HUES64 (cell line): ENCODE measurements at regions not wholly inside any gene's neighbourhood (a gene's known extent, or its start where the extent isn't known, plus 50 kb on each side); places are given as distances from the start of the nearest gene placed in this dataset.

Experiments
- H3K27ac ChIP-seq: 2 replicates; pipeline ENCODE4 v1.7.0; 2013; ENCODE audit warnings: low read depth, low read length, inconsistent platforms
- H3K27me3 ChIP-seq: 2 replicates; pipeline ENCODE4 v1.6.1; 2013; ENCODE audit warnings: mild to moderate bottlenecking, low read length; ENCODE audit not compliant: insufficient read depth
- H3K36me3 ChIP-seq: 2 replicates; pipeline ENCODE4 v1.6.1; 2013; ENCODE audit warnings: mild to moderate bottlenecking, low read length; ENCODE audit not compliant: insufficient read depth
- H3K4me1 ChIP-seq: 2 replicates; pipeline ENCODE4 v1.6.1; 2013; ENCODE audit warnings: mild to moderate bottlenecking, low read length, moderate library complexity; ENCODE audit not compliant: insufficient read depth
- H3K4me3 ChIP-seq: 2 replicates; pipeline ENCODE4 v1.5.1; 2013; ENCODE audit warnings: mild to moderate bottlenecking, low read length, moderate library complexity
- H3K9ac ChIP-seq: 2 replicates; pipeline ENCODE4 v1.6.1; 2013; ENCODE audit warnings: mild to moderate bottlenecking, low read depth, low read length
- H3K9me3 ChIP-seq: 2 replicates; pipeline ENCODE4 v1.6.1; 2013; ENCODE audit warnings: low read depth, low read length; ENCODE audit not compliant: insufficient read depth
- WGBS: fragments of 150-250, 120-280 bp; methylation state at CpG from one replicate; pipeline ENCODE4 v1.1.7; 2013; ENCODE audit warnings: missing lambda C conversion rate; 5-methylcytosine and 5-hydroxymethylcytosine counted together

DNA sequence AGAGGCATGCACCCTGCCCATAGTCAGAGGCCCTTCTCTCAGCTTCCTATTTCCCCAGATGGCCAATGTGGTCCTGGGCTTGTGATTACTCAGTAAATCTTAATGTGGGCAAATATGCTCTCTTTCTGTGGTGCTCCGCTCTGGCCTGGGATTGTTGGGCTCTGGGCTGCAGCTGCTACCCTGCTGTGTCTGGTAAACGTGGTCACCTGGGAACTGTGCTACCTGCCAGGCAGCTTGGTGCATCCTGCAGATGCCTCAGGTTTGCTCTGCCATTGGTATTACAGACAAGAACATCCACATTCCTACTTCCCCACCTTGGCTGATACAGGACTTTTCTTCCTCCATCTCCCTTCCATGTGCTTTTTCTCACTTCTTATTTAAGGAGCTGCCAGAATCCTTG is 611.5 kb upstream of the IMPG1 start:
- Histone ChIP-seq H3K4me1 (peaks cover 23% of the 10 kb centered on the region), H3K27me3 (no peaks in the 10 kb centered on the region), H3K9me3 (no peaks in the 10 kb centered on the region), H3K9ac (no peak overlapping the region), H3K4me3 (no peak overlapping the region), H3K27ac (no peak overlapping the region), H3K36me3 (no peaks in the 10 kb centered on the region)
- WGBS = 47% methylated on average over 2 of the region's 2 CpGs

DNA sequence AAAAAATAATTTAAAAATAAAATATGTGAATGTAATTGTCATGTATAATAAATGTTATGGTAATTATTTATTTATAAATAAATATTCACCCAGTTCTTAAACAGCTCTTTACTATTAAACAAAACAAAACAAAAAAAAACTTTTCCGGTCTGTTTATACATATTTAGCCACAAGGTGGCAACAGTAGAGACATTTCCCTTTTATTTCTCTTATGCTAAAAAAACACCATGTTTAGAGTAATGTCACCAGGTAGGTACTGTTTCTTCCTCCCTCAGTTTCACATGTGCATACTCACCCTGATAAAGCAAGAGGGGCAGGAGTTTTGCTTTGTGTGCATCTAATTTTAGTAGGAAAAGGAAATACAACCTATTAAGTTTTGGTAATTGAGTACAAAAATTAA is 610.4 kb upstream of the IMPG1 start:
- Histone ChIP-seq H3K4me3 (no peak overlapping the region), H3K4me1 (peaks cover 23% of the 10 kb centered on the region), H3K27me3 (no peaks in the 10 kb centered on the region), H3K36me3 (no peaks in the 10 kb centered on the region), H3K27ac (no peak overlapping the region), H3K9ac (no peak overlapping the region), H3K9me3 (no peaks in the 10 kb centered on the region)
- WGBS = 71% methylated on average over 1 of the region's 1 CpG

DNA sequence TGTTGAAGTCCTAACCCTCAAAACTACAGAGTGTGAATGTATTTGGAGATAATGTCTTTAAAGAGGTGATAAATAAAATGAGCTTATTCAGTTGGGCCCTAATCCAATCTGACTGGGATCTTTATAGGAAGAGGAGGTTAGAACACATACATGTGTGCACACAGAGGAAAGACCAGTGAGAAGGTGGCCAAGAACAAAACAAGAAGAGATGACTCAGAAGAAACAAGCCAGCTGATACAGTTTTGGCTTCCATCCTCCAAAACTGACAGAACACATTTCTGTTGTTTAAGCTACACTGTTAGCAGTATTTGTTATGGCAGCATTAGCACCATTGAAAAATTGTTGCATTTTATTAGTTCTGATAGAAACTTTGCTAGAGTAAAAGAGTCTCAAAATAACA is 609.3 kb upstream of the IMPG1 start:
- no peak overlapping the region for H3K4me3 ChIP-seq
- no peaks in the 10 kb centered on the region for H3K9me3 ChIP-seq
- peaks cover 23% of the 10 kb centered on the region for H3K4me1 ChIP-seq
- no peak overlapping the region for H3K27ac ChIP-seq
- no peaks in the 10 kb centered on the region for H3K36me3 ChIP-seq
- H3K27me3 ChIP-seq = no peaks in the 10 kb centered on the region
- H3K9ac ChIP-seq = no peak overlapping the region

DNA sequence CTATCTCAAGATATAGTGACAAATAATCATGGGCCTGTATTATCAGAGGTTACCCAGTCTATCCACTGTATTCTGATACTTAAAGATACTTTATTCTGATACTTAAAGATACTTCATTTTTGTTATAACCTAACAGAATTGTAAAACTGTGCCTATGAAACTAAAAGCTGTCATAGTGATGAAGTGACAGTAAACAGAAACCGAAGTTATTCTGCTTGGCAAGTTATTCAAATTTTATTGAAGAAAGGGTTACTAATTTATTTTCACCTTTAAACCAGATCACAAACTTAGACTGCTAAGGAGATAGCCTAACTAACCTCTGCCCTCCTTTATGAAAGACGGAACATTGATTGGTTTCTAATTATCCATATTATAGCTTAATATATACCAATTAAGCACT is 604.6 kb upstream of the IMPG1 start:
- Histone ChIP-seq H3K27ac (no peak overlapping the region), H3K4me1 (no peaks in the 10 kb centered on the region), H3K4me3 (no peak overlapping the region), H3K36me3 (no peaks in the 10 kb centered on the region), H3K9me3 (no peaks in the 10 kb centered on the region), H3K9ac (no peak overlapping the region), H3K27me3 (no peaks in the 10 kb centered on the region)
- 100% methylated on average over 1 of the region's 2 CpGs for WGBS

DNA sequence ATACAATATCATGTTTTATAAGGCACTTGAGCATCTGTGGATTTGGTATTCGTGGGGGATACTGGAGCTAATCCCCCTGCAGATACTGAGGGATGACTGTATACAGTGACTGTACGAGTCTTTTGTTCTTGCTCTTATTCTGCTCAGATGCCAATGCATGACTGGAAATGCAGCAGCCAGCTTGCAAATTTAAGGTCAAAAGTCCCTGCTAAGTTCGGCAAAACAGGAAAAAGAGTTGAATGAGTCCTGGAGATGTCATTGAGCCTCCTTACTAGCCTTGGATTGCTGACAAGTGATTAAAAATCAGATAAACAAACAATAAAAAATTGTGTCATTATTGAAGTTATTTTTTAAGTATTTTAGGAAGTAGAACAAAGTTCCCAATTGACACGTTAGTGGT is 599.3 kb upstream of the IMPG1 start:
- Histone ChIP-seq H3K27me3 (no peaks in the 10 kb centered on the region), H3K27ac (no peak overlapping the region), H3K36me3 (no peaks in the 10 kb centered on the region), H3K4me3 (no peak overlapping the region), H3K9me3 (no peaks in the 10 kb centered on the region), H3K9ac (no peak overlapping the region), H3K4me1 (no peaks in the 10 kb centered on the region)
- 91% methylated on average over 4 of the region's 4 CpGs for WGBS

DNA sequence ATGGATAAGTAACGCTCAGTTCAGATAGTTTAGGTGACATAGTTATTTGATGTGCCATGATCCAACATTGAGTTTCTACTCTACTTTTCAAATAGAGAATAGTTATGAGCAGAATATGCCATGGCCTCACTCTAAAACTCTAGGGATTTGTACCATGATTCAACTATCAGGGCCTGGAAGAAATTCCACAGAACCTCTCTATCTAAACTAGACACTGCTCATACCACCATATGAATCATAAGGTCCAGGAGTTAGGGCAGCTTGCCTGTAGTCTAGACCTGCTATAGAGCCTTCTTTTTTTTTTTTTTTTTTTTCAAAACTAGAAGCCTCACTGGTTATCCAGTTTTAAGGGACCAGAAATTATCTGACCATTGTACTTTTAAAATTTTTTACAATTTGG is 571.8 kb upstream of the IMPG1 start:
- 95% methylated on average over 1 of the region's 1 CpG for WGBS
- no peak overlapping the region for H3K4me3 ChIP-seq
- no peak overlapping the region for H3K9ac ChIP-seq
- H3K36me3 ChIP-seq = no peaks in the 10 kb centered on the region
- peaks cover 4% of the 10 kb centered on the region; the same call in 1 of the 2 replicates for H3K4me1 ChIP-seq
- no peak overlapping the region for H3K27ac ChIP-seq
- no peaks in the 10 kb centered on the region for H3K27me3 ChIP-seq
- no peaks in the 10 kb centered on the region for H3K9me3 ChIP-seq

DNA sequence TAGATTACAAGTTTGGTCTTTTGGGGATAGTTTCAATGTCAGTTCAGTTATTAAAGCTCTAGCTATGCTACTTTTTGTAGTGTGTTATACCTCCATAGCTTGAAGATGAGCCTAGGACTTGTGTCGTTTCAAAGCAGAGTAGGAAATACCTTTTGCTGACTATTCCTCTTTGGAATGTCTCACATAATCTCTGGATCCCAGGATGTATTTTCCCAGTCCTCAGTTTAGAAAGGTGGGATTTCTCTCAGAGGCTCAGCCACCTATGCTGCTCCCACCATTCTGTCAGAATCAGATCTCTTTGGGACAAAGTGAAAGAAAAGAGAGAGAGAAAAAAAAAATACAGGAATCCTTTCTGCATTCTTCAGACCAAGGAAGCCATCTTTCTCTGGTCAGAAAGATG is 567.5 kb upstream of the IMPG1 start:
- Histone ChIP-seq H3K9ac (no peak overlapping the region), H3K4me3 (no peak overlapping the region), H3K27me3 (no peaks in the 10 kb centered on the region), H3K27ac (0 out of 2 replicates have a peak overlapping the region, but pooled peaks have one; percentile 8), H3K9me3 (no peaks in the 10 kb centered on the region), H3K4me1 (peaks cover 4% of the 10 kb centered on the region; the same call in 1 of the 2 replicates), H3K36me3 (no peaks in the 10 kb centered on the region)
- WGBS = 65% methylated on average over 1 of the region's 1 CpG

DNA sequence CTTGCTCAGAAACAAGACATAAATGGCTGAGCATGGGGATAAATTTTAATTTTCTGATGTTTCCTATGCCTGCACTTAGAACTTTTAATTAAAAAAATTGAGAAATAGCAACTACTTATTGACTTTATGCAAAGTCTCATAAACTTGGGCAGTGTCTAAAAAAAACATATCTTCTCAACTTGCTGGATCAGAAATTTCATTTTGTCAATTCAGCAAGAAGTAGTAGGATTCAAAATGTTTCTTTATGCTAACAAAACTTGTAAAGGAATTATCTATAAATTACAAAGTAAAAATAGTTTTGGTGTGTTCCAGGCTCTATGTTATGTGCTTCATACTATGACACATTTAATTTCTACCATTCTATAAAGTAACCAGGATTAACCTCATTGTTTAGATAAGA is 562.2 kb upstream of the IMPG1 start:
- Histone ChIP-seq H3K4me3 (no peak overlapping the region), H3K9me3 (no peaks in the 10 kb centered on the region; the same call in 1 of the 2 replicates), H3K27ac (no peak overlapping the region), H3K4me1 (peaks cover 3% of the 10 kb centered on the region; the same call in 1 of the 2 replicates), H3K36me3 (no peaks in the 10 kb centered on the region), H3K27me3 (no peaks in the 10 kb centered on the region), H3K9ac (no peak overlapping the region)

DNA sequence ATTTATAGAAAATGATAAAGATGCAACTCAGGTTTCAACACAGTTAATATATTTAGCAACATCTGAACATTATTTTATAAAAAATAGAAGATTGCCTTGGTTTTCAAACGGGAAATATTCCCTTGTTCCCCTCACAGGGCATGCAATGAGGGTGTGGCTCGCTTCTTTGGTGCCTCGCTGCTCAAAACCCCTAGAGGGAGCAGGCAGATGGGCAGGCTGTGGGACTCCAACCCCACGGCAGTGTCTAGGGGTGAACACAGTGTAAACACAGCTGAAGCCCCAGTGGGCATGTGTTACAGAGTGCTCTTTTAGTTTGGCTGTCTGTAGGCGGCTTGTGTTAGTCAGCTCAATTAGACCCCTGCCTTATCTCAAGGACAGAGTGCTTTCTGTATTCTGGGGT is 560.8 kb upstream of the IMPG1 start:
- 84% methylated on average over 5 of the region's 5 CpGs for WGBS
- peaks cover 14% of the 10 kb centered on the region for H3K9me3 ChIP-seq
- H3K4me1 ChIP-seq = no peaks in the 10 kb centered on the region

DNA sequence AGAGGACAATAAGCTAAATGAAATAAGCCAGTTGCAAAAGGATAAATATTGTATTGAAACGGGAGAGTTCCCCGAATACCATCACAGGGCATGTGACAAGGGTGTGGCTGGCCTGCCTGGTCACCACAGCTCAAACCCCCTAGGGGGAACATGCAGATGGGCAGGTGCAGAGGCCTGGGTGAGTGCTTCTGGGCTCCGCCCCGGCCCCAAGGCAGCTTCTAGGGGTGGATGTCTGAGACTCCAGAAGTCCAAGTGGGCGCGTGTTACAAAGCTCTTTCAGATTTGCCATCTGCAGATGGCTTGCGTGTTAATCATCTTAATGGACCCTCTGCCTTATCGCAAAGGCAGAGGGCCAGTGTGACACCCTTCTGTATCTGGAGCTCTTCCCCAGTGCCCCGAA is 559.2 kb upstream of the IMPG1 start:
- H3K4me1 ChIP-seq = no peaks in the 10 kb centered on the region
- peaks cover 14% of the 10 kb centered on the region for H3K9me3 ChIP-seq
- H3K27me3 ChIP-seq = no peaks in the 10 kb centered on the region
- H3K9ac ChIP-seq = no peak overlapping the region
- H3K4me3 ChIP-seq = no peak overlapping the region
- H3K27ac ChIP-seq = no peak overlapping the region
- 94% methylated on average over 9 of the region's 9 CpGs for WGBS
- H3K36me3 ChIP-seq = no peaks in the 10 kb centered on the region

More for the DNA sequence above, 560.8 kb upstream of the IMPG1 start:
- Histone ChIP-seq H3K36me3 (no peaks in the 10 kb centered on the region), H3K27me3 (no peaks in the 10 kb centered on the region), H3K9ac (no peak overlapping the region), H3K4me3 (no peak overlapping the region), H3K27ac (no peak overlapping the region)

DNA sequence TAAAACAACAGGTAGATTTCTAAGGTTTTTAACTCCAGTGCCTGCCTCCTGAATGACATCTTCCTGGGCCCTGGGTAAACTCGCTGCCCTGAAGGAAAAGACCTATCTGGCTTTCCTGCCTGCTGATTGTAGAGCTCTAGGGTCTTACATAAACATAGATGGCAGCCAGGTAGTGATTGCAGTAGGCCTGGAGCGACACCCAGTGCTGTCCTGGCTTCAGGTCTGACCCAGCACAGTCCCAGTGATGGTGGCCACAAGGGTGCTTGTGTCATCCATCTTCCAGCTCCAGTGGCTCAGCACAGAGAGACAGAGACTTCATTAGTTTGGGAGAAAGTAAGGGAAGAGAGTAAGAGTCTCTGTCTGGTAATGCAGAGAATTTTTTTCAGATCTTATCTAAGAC is 542.9 kb upstream of the IMPG1 start:
- no peak overlapping the region for H3K4me3 ChIP-seq
- no peak overlapping the region for H3K27ac ChIP-seq
- H3K27me3 ChIP-seq = no peaks in the 10 kb centered on the region
- WGBS = 96% methylated on average over 2 of the region's 2 CpGs
- H3K36me3 ChIP-seq = no peaks in the 10 kb centered on the region
- no peak overlapping the region for H3K9ac ChIP-seq
- peaks cover 23% of the 10 kb centered on the region for H3K4me1 ChIP-seq
- no peaks in the 10 kb centered on the region for H3K9me3 ChIP-seq

DNA sequence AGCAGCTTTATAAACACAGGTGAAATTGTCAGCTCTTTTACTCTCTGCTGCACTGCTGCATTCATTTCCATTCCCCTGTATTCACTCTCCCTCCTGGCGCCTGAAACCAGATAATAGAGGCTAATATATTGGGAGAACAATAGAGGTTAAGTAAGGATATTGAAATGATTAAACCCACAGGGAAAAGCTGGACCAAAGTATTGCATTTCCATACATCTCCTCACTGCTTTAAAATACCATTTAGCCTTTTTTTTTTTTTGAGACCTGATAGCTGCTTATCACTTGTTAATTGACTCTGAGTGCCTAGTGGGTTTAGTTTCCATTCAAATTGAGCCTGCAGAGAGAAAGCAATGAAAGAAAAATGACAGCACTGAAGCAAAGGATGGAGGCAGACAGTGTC is 540.5 kb upstream of the IMPG1 start:
- WGBS = no CpG with 5 or more reads among the region's 1 CpG
- H3K4me1 ChIP-seq = peaks cover 15% of the 10 kb centered on the region

More for the DNA sequence above, 540.5 kb upstream of the IMPG1 start:
- Histone ChIP-seq H3K27ac (peak overlapping the region; percentile 16; the same call in 1 of the 2 replicates), H3K9ac (no peak overlapping the region), H3K27me3 (no peaks in the 10 kb centered on the region), H3K36me3 (no peaks in the 10 kb centered on the region), H3K4me3 (no peak overlapping the region), H3K9me3 (no peaks in the 10 kb centered on the region)
